HCT116 (cell line): ENCODE measurements at regions not wholly inside any gene's neighbourhood (a gene's known extent, or its start where the extent isn't known, plus 50 kb on each side); places are given as distances from the start of the nearest gene placed in this dataset.

Source experiments
- CEBPB ChIP-seq: IDR thresholded peaks from 2 replicates; pipeline ENCODE4 v1.6.1; 2012; ENCODE audit warnings: low read depth
- CTCF ChIP-seq, 3 experiments: fragments of 200-600 bp in 1 of 3; sonication (generic) in 1 of 3; IDR thresholded peaks in 2 of 3; conservative IDR thresholded peaks in 1 of 3; 2 replicates each; pipeline ENCODE4 v1.5.1; 2012 to 2017; ENCODE audit warnings: low read depth in 2 of 3, low read length in 2 of 3, antibody characterized with exemption in 1 of 3, borderline replicate concordance in 1 of 3, control low read depth in 1 of 3, mild to moderate bottlenecking in 1 of 3, mixed read lengths in 1 of 3, mixed run types in 1 of 3, moderate library complexity in 1 of 3; ENCODE audit not compliant: insufficient read depth in 1 of 3
- EZH2 ChIP-seq: fragments of 200-600 bp; sonication (generic); IDR thresholded peaks from 2 replicates; pipeline ENCODE4 v1.6.1; 2017; ENCODE audit warnings: antibody characterized with exemption, mixed run types
- FOSL1 ChIP-seq: IDR thresholded peaks from 2 replicates; pipeline ENCODE4 v1.6.1; 2012; ENCODE audit warnings: low read depth
- MAX ChIP-seq: IDR thresholded peaks from 2 replicates; pipeline ENCODE4 v1.6.1; 2012
- POLR2A ChIP-seq: IDR thresholded peaks from 2 replicates; pipeline ENCODE4 v1.7.0; 2011; ENCODE audit warnings: borderline replicate concordance; ENCODE audit not compliant: insufficient read depth, insufficient read length; ENCODE audit errors: extremely low read depth
- POLR2AphosphoS5 ChIP-seq: IDR thresholded peaks from 2 replicates; pipeline ENCODE4 v1.6.1; 2011; ENCODE audit warnings: mild to moderate bottlenecking, low read depth, low read length, moderate library complexity
- SP1 ChIP-seq: IDR thresholded peaks from 2 replicates; pipeline ENCODE4 v1.6.1; 2012; ENCODE audit warnings: low read depth

- TF ChIP-seq POLR2A (no peak), CTCF (IDR thresholded peaks at IDR 0.05 in 2 of 3, conservative IDR thresholded peaks at IDR 0.05 in 1 of 3; ENCODE audit: borderline replicate concordance in 1 of 3, insufficient read depth in 1 of 3, low read depth in 2 of 3, low read length in 2 of 3) (no peak), EZH2 (no peak), SP1 (no peak), MAX (no peak), CEBPB (no peak), FOSL1 (no peak), POLR2AphosphoS5 (no peak)
Measured at GRCh38 chr13:50733392-50733791, 110.1 kb downstream of the DLEU7 start.
